ENCODE measurements at regions not wholly inside any gene's neighbourhood (a gene's known extent, or its start where the extent isn't known, plus 50 kb on each side); places are given as distances from the start of the nearest gene placed in this dataset.

DNA sequence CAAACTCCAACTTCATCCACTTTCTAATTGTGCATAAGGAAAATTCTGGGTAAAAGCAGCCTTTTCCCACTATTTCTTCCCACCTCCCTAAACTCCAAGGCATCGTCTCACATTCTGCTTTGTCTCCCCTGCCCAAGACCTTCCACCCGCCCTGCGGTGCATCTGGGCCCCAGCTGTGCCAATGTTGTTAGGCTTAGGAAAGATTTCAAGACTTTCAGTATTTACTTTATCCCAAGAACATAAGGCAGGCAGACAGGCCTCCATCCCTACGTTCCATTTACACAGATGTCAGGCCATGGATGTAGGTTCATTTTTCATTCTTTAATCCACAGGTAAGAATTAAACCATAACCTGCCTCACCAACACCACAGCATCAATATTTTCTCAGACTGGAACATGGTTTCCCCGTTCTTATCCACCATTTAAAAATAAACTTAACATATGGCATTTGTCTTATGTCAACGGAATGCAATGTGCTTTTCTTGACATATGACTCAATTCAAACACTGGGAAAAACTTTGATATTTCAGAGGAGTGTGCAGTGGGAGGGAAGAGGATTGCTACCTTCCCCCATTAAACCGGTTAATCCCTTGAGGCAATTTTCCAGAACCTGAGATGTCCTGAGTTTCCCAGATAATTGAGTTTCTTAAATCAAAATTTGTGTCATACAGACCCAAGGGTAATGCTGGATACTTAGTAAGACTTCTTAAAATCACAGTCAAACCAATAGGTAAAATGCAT is 238.0 kb upstream of the LRIG1 start:
- TF ChIP-seq CTCF (conservative IDR thresholded peaks at IDR 0.05), result no peak
- no peak overlapping the region for H3K27ac ChIP-seq

GRCh38 chr3:66740260-66740659 is 239.4 kb upstream of the LRIG1 start:
- no peak overlapping the region for H3K27ac ChIP-seq

GRCh38 chr3:66744521-66744920 is 243.7 kb upstream of the LRIG1 start:
- no peak for TF ChIP-seq CTCF (conservative IDR thresholded peaks at IDR 0.05)

More at GRCh38 chr3:66740260-66740659, 239.4 kb upstream of the LRIG1 start:
- TF ChIP-seq CTCF (conservative IDR thresholded peaks at IDR 0.05), result no peak

GRCh38 chr3:66744986-66745385 is 244.2 kb upstream of the LRIG1 start:
- no peak for TF ChIP-seq CTCF (conservative IDR thresholded peaks at IDR 0.05)
- H3K27ac ChIP-seq, result no peak overlapping the region

More at GRCh38 chr3:66744521-66744920, 243.7 kb upstream of the LRIG1 start:
- no peak overlapping the region for H3K27ac ChIP-seq

DNA sequence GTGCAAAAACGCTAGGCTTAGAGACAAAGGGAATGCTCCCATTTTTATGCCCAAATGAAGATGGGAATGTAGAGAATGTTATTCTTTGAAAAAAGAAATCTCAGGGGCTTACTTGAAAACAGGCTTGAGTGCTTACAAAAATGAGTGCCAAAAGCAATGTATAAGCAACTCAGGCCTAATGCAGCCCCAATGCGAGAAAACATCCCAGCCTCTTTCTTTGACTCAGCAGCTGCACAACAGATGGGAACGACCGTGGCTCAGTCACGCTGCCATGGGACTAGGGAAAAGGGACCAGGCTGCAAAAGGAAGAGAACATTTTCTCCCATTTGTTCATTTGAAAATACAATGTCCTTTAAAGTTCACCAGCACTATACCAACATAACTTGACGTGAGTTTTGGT is 246.4 kb upstream of the LRIG1 start:
- H3K27ac ChIP-seq, result no peak overlapping the region
- TF ChIP-seq CTCF (conservative IDR thresholded peaks at IDR 0.05), result no peak

GRCh38 chr3:66747696-66748095 is 246.9 kb upstream of the LRIG1 start:
- H3K27ac ChIP-seq, result no peak overlapping the region
- TF ChIP-seq CTCF (conservative IDR thresholded peaks at IDR 0.05), result no peak

GRCh38 chr3:66748175-66748876 is 247.5 kb upstream of the LRIG1 start:
- H3K27ac ChIP-seq, result no peak overlapping the region
- TF ChIP-seq CTCF (conservative IDR thresholded peaks at IDR 0.05), result no peak; the same call in 1 of the 2 replicates

All from VCaP (cell line).